ENCODE measurements at regions not wholly inside any gene's neighbourhood (a gene's known extent, or its start where the extent isn't known, plus 50 kb on each side); places are given as distances from the start of the nearest gene placed in this dataset.
"Not testable (repeated sequence)": the region's sequence is repeated elsewhere in the genome, so short reads cannot be mapped to it uniquely, and the experiment has no call there.

DNA sequence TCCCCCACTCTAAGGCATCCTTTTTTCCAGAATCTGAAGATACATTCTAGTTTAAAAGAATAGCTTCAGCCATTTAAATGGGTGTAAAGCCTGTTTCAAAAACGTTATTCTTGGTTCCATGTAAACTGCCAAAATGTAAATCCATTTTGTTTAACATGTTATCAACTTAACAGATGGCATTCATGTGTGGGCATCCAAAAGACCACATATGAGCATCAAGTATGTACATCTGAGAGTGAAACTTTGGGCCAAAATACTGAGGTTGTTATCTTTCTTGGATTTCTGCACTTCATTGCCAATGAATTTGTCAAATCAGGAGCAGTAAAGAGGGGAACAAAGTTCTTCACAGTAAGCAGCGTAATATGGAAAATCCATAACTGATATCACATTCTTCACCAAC lies 395.4 kb downstream of the ZNF804A start:
- no peak for DNase-seq (ENCODE audit: low read depth in 2 of 2, low spot score in 1 of 2)

DNA sequence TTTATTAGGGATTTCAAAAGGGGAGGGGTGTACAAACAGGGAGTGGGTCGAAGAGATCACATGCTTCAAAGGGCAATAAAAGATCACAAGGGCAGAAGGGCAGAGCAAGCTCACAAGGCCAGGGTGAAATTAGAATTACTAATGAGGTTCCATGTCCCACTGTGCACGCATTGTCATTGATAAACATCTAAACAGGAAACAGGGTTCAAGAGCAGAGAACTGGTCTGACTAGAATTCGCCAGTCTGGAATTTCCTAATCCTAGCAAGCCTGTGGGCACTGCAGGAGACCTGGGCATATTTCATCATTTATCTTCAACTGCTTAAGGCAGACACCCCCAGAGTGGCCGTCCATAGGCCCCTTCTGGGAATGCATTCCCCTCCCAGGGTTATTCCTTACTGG lies 408.2 kb downstream of the ZNF804A start:
- no peak for DNase-seq (ENCODE audit: low read depth in 2 of 2, low spot score in 1 of 2)

GRCh38 chr2:185012643-185013042 lies 414.3 kb downstream of the ZNF804A start:
- DNase-seq (ENCODE audit: low read depth in 2 of 2, low spot score in 1 of 2) = no peak

DNA sequence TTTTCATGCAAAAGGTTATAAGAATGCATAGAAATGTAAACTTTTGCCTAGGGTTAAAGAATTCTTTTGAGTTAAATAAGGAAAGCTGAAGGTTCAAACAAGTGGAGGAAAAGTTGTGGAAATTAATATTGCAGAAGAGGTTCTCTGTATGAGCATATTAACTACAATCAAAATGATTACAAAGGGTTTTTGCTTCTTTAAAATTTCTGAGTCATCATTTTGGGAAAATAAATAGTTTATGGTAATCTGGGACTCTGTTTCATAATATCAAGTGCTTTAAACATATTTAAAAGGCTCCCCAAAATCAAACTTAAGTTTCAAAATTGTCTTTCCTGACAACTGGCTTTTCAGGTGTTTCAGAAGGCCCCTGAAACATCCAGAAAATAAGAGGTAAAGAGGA lies 415.7 kb downstream of the ZNF804A start:
- DNase-seq (ENCODE audit: low read depth in 2 of 2, low spot score in 1 of 2) = no peak

- not testable (repeated sequence) for DNase-seq (ENCODE audit: low read depth in 2 of 2, low spot score in 1 of 2)
These were observed 427.6 kb downstream of the ZNF804A start for GRCh38 chr2:185025891-185026290.

DNA sequence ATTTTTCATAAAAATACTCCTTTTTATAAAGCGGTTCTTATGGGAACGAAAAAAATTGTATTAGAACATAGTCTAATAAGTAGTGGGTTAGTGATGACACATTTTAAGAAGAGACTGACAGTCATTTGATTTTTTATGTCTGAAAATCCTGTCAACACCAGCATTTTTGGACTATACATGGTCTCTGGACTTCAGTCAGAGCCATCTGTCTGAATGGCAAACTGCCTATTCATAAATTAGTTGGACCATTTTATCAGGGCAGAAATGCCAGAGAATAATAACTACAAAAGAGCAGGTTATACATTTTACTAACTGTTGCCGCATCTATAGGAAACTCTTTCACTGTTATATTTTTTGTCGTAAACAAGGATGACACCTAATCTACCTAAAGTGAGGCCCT lies 437.6 kb downstream of the ZNF804A start:
- no peak for DNase-seq (ENCODE audit: low read depth in 2 of 2, low spot score in 1 of 2)

DNA sequence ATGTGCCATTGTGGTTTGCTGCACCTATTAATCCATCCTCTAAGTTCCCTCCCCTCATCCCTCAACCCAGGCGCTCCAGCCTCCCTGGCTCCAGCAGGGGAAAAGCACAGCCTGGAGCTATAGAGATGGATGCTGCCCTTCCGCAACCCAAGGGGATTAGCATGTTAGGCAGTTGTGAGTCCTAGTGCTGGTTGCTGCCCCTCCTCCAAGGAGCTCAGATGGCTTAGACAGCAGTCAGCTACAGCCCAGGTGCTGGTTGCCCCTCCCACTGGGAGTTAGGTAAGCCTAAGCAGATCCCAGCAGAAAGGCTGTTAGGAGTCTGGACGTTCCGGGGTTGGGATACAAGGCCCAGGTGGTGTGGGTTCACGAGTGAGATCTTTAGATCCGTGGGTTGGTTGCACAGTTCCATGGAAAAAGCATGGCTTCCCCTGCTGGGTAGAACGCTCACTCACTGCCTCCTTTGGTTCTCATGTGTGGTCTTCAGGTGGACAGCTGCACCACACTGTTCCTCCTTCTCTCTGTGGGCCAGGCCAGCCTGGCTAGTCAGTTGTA lies 446.1 kb downstream of the ZNF804A start:
- no peak for DNase-seq (ENCODE audit: low read depth in 2 of 2, low spot score in 1 of 2)

DNA sequence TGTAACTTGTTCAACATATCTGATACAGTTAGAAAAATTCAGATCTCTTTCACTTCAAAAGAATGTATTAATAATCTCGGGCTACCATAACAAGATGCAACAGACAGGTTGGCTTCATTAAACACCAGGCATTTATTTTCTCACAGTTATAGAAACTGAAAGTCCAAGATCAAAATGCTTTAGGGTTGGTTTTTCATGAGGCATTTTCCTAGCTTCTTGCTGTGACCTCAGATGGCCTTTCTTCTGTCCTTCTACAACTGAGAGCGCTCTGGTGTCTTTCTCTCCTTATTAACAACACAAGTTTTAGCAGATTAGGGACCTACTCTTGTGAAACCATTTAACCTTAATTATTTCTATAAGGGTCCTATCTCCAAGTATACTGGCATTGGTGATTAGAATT lies 452.5 kb downstream of the ZNF804A start:
- no peak for DNase-seq (ENCODE audit: low read depth in 2 of 2, low spot score in 1 of 2)

DNA sequence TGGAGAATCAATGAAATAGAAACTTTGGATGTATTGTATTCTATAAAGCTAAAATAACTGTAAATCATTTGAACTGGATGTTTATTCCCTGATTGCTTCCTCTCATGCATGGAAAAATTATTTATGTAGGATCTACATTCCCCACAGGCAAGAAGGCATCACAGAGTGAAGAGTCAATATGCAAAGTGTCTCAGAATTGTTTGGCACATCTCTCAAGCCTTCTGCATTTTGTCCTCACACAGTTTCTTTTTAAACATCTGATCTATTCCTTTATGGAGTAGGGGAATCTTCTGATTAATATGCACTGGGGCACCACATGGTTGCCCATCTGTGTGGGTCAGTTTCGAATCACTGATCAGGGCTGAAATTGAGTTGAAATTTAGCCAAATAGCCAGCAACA lies 465.4 kb downstream of the ZNF804A start:
- no peak for DNase-seq (ENCODE audit: low read depth in 2 of 2, low spot score in 1 of 2)

DNA sequence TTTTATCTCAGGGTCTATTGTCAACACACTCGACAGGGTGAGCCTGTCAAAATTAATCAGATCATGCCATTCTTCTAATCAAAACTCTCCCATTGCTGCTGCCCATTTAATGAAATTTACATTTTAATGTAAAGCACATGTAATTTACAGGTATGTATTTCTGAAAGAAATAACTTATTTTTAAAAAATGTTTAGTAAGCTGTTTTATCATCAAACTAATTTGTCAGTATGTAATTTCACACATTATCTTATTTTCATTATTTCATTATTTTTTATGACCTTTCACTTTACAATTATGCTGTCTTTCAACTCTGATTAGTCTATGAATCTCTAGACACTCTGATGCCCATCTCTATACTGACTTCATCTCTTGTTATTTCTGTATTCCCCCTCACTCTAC lies 467.8 kb downstream of the ZNF804A start:
- no peak for DNase-seq (ENCODE audit: low read depth in 2 of 2, low spot score in 1 of 2)

DNA sequence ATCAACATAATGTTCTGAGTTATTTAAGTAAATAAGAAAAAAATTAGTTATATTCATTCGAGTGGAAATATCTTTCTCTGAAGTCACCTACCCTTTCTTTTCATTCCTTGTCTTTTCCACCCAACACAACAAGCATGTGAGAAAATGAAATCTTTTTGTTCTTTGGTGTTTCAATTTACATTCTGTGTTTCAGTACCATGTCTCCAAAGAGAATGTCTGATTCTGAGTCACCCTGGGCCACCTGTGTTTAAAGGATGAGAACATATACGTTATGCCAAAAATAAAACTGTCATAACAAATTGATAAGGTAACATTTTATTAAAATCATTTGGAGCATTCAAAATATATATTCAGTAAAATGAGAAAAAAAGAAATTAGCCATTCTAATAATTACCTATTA lies 470.8 kb downstream of the ZNF804A start:
- no peak for DNase-seq (ENCODE audit: low read depth in 2 of 2, low spot score in 1 of 2)

- no peak for DNase-seq (ENCODE audit: low read depth in 2 of 2, low spot score in 1 of 2)
These were observed 475.8 kb downstream of the ZNF804A start for GRCh38 chr2:185074156-185074555.

- DNase-seq (ENCODE audit: low read depth in 2 of 2, low spot score in 1 of 2) = no peak
These were observed 484.4 kb downstream of the ZNF804A start for GRCh38 chr2:185082749-185083148.

DNA sequence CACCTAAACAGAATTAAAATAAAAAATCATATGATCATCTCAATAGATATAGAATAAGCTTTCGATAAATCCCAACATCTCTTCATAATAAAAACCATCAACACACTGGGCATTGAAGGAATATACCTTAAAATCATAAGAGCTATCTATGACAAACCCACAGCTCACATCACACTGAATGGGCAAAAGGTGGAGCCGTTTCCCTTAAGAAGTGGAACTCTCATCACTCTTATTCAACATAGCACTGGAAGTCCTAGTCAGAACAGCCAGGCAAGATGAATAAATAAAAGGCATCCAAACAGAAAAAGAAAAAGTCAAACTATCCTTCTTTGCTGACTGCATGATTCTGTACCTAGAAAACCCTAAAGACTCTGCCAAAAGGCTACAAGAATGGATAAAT lies 510.3 kb downstream of the ZNF804A start:
- DNase-seq (ENCODE audit: low read depth in 2 of 2, low spot score in 1 of 2) = no peak

DNA sequence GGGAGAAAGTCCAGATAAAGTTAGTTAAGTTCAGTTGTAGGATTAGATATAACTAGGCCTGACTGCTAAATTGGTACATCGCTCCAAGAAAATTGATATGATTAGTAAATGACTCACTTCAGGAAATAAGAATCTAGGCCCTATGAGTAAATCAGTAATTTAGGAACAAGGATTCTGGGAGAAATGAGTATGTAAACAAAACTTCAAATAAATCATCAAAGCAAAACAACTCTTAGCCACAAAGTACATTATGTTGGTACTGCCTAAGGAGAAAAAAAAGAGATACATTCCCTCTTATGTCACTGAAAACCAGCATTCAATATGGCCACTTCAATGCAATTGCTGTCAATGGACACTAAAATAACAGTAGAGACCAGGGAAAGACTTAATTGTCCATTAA lies 529.1 kb downstream of the ZNF804A start:
- no peak for DNase-seq (ENCODE audit: low read depth in 2 of 2, low spot score in 1 of 2)

GRCh38 chr2:185128346-185128745 lies 530.0 kb downstream of the ZNF804A start:
- DNase-seq (ENCODE audit: low read depth in 2 of 2, low spot score in 1 of 2) = no peak

DNA sequence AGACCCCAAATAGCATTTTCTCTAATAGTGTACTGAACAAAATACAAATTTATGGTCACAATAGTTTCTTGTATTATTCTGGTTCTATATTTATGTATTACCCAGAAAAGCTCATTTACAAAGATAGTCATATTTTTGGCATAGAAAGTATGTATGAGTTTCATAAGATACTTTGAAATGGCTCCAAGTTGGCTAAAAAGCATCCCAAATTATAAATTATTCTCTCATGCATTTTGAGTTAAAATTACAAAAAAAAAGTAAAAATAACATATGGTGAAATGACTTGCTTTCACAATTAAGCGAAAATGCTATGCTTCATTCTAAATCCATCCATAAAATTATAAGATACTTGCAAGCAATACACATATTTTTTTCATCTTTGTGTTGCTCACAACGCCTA lies 530.7 kb downstream of the ZNF804A start:
- DNase-seq (ENCODE audit: low read depth in 2 of 2, low spot score in 1 of 2) = no peak

DNA sequence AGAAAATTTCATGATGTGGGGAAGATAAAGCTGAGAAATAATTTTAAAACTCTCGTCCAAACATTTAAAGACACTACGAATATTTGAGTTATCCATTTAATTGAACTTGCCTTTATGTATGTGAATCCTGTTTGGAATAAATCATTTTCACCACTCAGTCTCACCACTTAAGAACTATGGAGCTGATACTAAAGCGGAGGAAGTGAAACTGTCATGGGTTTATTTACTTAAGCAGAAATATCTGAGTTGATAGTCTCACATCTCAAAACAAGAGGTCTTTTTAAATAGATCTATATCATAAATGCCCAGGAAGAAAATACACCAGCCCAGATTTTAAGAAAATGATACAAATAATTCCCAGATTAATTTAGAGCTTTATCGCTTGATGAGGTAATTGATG lies 532.4 kb downstream of the ZNF804A start:
- no peak for DNase-seq (ENCODE audit: low read depth in 2 of 2, low spot score in 1 of 2)

DNA sequence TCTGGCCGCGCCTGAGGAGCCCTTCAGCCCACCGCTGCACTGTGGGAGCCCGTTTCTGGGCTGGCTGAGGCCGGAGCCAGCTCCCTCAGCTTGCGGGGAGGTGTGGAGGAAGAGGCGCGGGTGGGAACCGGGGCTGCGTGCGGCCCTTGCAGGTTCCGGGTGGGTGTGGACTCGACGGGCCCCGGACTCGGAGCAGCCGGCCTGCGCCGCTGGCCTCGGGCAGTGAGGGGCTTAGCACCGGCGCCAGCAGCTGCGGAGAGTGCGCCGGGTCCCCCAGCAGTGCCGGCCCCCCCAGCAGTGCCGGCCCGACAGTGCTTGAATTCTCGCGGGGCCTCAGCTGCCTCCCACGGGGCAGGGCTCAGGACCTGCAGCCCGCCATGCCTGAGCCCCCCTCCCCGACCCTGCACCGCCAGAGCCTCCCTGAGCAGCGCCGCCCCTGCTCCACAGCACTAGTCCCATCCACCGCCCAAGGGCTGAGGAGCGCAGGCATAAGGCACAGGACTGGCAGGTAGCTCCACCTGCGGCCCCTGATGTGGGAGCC lies 534.2 kb downstream of the ZNF804A start:
- no peak for DNase-seq (ENCODE audit: low read depth in 2 of 2, low spot score in 1 of 2)

DNA sequence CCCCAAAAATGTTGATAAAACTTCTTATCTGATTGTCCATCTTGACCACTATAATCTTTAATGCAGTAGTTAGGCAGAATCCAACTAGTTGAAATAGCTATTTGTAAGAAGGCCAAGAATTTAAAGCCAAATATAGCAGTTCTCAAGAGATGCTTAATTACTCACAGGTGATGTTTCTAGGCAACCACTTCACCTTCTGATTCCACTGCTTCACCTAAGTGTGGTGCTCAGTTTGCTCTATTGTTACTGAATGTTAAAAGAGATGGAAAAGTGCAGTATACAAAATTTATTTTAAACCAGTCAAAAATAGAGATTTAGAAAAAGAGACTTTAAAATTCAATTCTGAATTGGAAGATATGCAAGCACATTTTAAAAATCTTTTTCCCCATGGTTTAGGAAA lies 539.4 kb downstream of the ZNF804A start:
- no peak for DNase-seq (ENCODE audit: low read depth in 2 of 2, low spot score in 1 of 2)

- no peak for DNase-seq (ENCODE audit: low read depth in 2 of 2, low spot score in 1 of 2)
These were observed 544.3 kb downstream of the ZNF804A start for GRCh38 chr2:185142677-185143076.

DNA sequence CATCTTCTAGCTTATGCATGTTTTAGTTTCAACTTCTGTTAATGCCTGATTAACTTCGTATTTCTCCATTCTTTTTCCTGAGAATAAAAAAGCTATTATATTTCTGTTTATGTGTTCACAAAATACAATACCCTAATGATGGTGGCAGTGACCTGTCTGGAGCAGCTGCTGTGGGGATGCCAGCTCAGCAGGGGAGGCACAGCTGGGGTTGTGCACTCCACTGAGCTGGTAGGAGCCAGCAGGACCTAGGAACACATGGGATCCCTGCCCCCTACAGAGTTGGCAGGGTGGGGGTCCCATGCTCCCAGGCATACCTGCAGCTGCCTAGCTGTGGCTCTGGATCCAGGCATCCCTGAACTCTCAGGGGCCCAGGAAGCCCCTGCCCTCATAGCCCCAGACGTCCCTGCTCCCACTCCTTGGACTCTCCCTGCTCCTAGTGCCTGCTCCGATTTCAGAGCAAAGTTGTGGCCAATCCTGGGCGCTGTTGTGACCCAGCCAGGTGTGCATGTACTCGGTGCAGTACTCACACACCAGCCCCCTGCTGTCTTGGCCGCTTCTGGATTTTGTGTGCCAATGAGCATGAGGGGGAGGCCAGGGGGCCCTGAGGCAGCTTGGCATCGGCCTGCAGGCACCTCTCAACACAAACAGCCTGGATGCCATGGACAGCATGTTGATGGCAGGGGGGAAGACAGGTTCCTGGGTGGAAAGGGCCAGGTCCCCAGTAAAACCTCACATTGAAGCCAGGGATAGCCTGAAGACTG lies 546.0 kb downstream of the ZNF804A start:
- DNase-seq (ENCODE audit: low read depth in 2 of 2, low spot score in 1 of 2) = no peak

Data from stimulated activated CD8-positive, alpha-beta memory T cell treated with anti-CD3 and anti-CD28 coated beads, Interleukin-4, amount 100 ng/mL, for 1 hour (primary cell).